H7 (cell line): ENCODE measurements at regions not wholly inside any gene's neighbourhood (a gene's known extent, or its start where the extent isn't known, plus 50 kb on each side); places are given as distances from the start of the nearest gene placed in this dataset.

Experiments
- DNase-seq: peaks from one replicate; pipeline ENCODE4 v3.0.0; 2012
- H3K27me3 ChIP-seq: 2 replicates; pipeline ENCODE4 v1.6.0; 2011; ENCODE audit warnings: mild to moderate bottlenecking, low read length; ENCODE audit not compliant: control insufficient read depth, insufficient read depth
- H3K36me3 ChIP-seq: replicated peaks from 2 replicates; pipeline ENCODE4 v1.5.1; 2011; ENCODE audit warnings: low read length; ENCODE audit not compliant: control insufficient read depth, insufficient read depth
- H3K4me3 ChIP-seq: 2 replicates; pipeline ENCODE4 v1.5.1; 2011; ENCODE audit warnings: low read depth, mild to moderate bottlenecking, control low read depth, low read length, moderate library complexity; ENCODE audit not compliant: insufficient read depth

GRCh38 chr3:30333903-30334302 is 272.5 kb upstream of the TGFBR2 start:
- no peak for DNase-seq
- Histone ChIP-seq H3K4me3 (no peak overlapping the region), H3K36me3 (no peaks in the 10 kb centered on the region), H3K27me3 (no peaks in the 10 kb centered on the region)

- Histone ChIP-seq H3K27me3 (no peaks in the 10 kb centered on the region), H3K36me3 (no peaks in the 10 kb centered on the region), H3K4me3 (no peak overlapping the region)
- DNase-seq, result no peak
Observed at GRCh38 chr3:30340500-30340899, 265.9 kb upstream of the TGFBR2 start.

- H3K4me3 ChIP-seq, result no peak overlapping the region
- no peak for DNase-seq
- no peaks in the 10 kb centered on the region for H3K36me3 ChIP-seq
- H3K27me3 ChIP-seq, result no peaks in the 10 kb centered on the region
Observed at GRCh38 chr3:30341079-30341478, 265.3 kb upstream of the TGFBR2 start.

GRCh38 chr3:30341851-30342250 is 264.6 kb upstream of the TGFBR2 start:
- no peaks in the 10 kb centered on the region for H3K36me3 ChIP-seq
- no peak for DNase-seq
- no peak overlapping the region for H3K4me3 ChIP-seq
- no peaks in the 10 kb centered on the region for H3K27me3 ChIP-seq

- no peak for DNase-seq
- Histone ChIP-seq H3K36me3 (no peaks in the 10 kb centered on the region), H3K4me3 (no peak overlapping the region), H3K27me3 (no peaks in the 10 kb centered on the region)
Observed at GRCh38 chr3:30342318-30343060, 263.9 kb upstream of the TGFBR2 start.

GRCh38 chr3:30343067-30343831 is 263.2 kb upstream of the TGFBR2 start:
- DNase-seq, result no peak
- H3K36me3 ChIP-seq, result no peaks in the 10 kb centered on the region
- H3K4me3 ChIP-seq, result no peak overlapping the region
- H3K27me3 ChIP-seq, result no peaks in the 10 kb centered on the region

GRCh38 chr3:30343861-30344260 is 262.5 kb upstream of the TGFBR2 start:
- Histone ChIP-seq H3K36me3 (no peaks in the 10 kb centered on the region), H3K27me3 (no peaks in the 10 kb centered on the region), H3K4me3 (no peak overlapping the region)
- DNase-seq, result no peak

GRCh38 chr3:30344288-30344687 is 262.1 kb upstream of the TGFBR2 start:
- Histone ChIP-seq H3K27me3 (no peaks in the 10 kb centered on the region), H3K36me3 (no peaks in the 10 kb centered on the region), H3K4me3 (no peak overlapping the region)
- no peak for DNase-seq

- no peaks in the 10 kb centered on the region for H3K27me3 ChIP-seq
- no peaks in the 10 kb centered on the region for H3K36me3 ChIP-seq
- DNase-seq, result no peak
- H3K4me3 ChIP-seq, result no peak overlapping the region
Observed at GRCh38 chr3:30346933-30347320, 259.5 kb upstream of the TGFBR2 start.

GRCh38 chr3:30347679-30348216 is 258.7 kb upstream of the TGFBR2 start:
- Histone ChIP-seq H3K27me3 (no peaks in the 10 kb centered on the region), H3K4me3 (no peak overlapping the region), H3K36me3 (no peaks in the 10 kb centered on the region)
- no peak for DNase-seq

GRCh38 chr3:30349507-30349906 is 256.9 kb upstream of the TGFBR2 start:
- DNase-seq, result no peak

GRCh38 chr3:30350011-30350410 is 256.4 kb upstream of the TGFBR2 start:
- no peaks in the 10 kb centered on the region for H3K27me3 ChIP-seq
- H3K36me3 ChIP-seq, result no peaks in the 10 kb centered on the region
- H3K4me3 ChIP-seq, result no peak overlapping the region

More at GRCh38 chr3:30349507-30349906, 256.9 kb upstream of the TGFBR2 start:
- Histone ChIP-seq H3K27me3 (no peaks in the 10 kb centered on the region), H3K36me3 (no peaks in the 10 kb centered on the region), H3K4me3 (no peak overlapping the region)

GRCh38 chr3:30350901-30351300 is 255.5 kb upstream of the TGFBR2 start:
- Histone ChIP-seq H3K36me3 (no peaks in the 10 kb centered on the region), H3K27me3 (no peaks in the 10 kb centered on the region), H3K4me3 (no peak overlapping the region)
- no peak for DNase-seq

More at GRCh38 chr3:30350011-30350410, 256.4 kb upstream of the TGFBR2 start:
- DNase-seq, result no peak

- no peak overlapping the region for H3K4me3 ChIP-seq
- no peaks in the 10 kb centered on the region for H3K36me3 ChIP-seq
- no peaks in the 10 kb centered on the region for H3K27me3 ChIP-seq
- DNase-seq, result no peak
Observed at GRCh38 chr3:30352410-30353318, 253.7 kb upstream of the TGFBR2 start.
